GM06990 (cell line): ENCODE measurements at regions not wholly inside any gene's neighbourhood (a gene's known extent, or its start where the extent isn't known, plus 50 kb on each side); places are given as distances from the start of the nearest gene placed in this dataset.
"Not testable (repeated sequence)": the region's sequence is repeated elsewhere in the genome, so short reads cannot be mapped to it uniquely, and the experiment has no call there.

ENCODE experiments used
- DNase-seq: peaks from one replicate; pipeline ENCODE4 v3.0.0-alpha.2; 2011; ENCODE audit not compliant: insufficient read length; ENCODE audit errors: extremely low read depth
- H3K27me3 ChIP-seq: replicated peaks from 2 replicates; pipeline ENCODE4 v1.6.0; 2011; ENCODE audit warnings: low read length; ENCODE audit not compliant: control insufficient read depth, insufficient read depth
- H3K36me3 ChIP-seq: 2 replicates; pipeline ENCODE4 v1.5.1; 2011; ENCODE audit warnings: low read length; ENCODE audit not compliant: control insufficient read depth, insufficient read depth
- H3K4me3 ChIP-seq: replicated peaks from 2 replicates; pipeline ENCODE4 v1.5.1; 2011; ENCODE audit warnings: low read depth, mild to moderate bottlenecking, control low read depth, low read length
- TF ChIP-seq, protein P1 (sequence below): IDR thresholded peaks from 2 replicates; pipeline ENCODE4 v1.5.1; 2011; ENCODE audit warnings: low read length, control low read depth, mild to moderate bottlenecking, inconsistent platforms; ENCODE audit not compliant: insufficient read depth, poor library complexity, severe bottlenecking

- TF ChIP-seq, protein P1, sequence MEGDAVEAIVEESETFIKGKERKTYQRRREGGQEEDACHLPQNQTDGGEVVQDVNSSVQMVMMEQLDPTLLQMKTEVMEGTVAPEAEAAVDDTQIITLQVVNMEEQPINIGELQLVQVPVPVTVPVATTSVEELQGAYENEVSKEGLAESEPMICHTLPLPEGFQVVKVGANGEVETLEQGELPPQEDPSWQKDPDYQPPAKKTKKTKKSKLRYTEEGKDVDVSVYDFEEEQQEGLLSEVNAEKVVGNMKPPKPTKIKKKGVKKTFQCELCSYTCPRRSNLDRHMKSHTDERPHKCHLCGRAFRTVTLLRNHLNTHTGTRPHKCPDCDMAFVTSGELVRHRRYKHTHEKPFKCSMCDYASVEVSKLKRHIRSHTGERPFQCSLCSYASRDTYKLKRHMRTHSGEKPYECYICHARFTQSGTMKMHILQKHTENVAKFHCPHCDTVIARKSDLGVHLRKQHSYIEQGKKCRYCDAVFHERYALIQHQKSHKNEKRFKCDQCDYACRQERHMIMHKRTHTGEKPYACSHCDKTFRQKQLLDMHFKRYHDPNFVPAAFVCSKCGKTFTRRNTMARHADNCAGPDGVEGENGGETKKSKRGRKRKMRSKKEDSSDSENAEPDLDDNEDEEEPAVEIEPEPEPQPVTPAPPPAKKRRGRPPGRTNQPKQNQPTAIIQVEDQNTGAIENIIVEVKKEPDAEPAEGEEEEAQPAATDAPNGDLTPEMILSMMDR, result no peak
- H3K36me3 ChIP-seq, result no peaks in the 10 kb centered on the region
- no peak for DNase-seq
- no peak overlapping the region for H3K4me3 ChIP-seq
- no peaks in the 10 kb centered on the region; the same call in 1 of the 2 replicates for H3K27me3 ChIP-seq
These were observed 212.4 kb downstream of the ANAPC1 start for GRCh38 chr2:111671426-111672150.

DNA sequence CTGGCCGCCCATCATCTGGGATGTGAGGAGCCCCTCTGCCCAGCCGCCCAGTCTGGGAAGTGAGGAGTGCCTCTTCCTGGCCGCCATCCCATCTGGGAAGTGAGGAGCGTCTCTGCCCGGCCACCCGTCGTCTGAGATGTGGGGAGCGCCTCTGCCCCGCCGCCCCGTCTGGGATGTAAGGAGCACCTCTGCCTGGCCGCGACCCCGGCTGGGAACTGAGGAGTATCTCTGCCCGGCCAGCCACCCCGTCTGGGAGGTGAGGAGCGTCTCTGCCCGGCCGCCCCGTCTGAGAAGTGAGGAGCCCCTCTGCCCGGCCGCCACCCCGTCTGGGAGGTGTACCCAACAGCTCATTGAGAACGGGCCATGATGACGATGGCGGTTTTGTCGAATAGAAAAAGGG lies 211.4 kb downstream of the ANAPC1 start:
- not testable (repeated sequence) for H3K27me3 ChIP-seq, H3K4me3 ChIP-seq, H3K36me3 ChIP-seq, DNase-seq

GRCh38 chr2:111673526-111673925 lies 210.5 kb downstream of the ANAPC1 start:
- H3K27me3 ChIP-seq, result no peaks in the 10 kb centered on the region; the same call in 1 of the 2 replicates
- TF ChIP-seq, protein P1, result no peak

DNA sequence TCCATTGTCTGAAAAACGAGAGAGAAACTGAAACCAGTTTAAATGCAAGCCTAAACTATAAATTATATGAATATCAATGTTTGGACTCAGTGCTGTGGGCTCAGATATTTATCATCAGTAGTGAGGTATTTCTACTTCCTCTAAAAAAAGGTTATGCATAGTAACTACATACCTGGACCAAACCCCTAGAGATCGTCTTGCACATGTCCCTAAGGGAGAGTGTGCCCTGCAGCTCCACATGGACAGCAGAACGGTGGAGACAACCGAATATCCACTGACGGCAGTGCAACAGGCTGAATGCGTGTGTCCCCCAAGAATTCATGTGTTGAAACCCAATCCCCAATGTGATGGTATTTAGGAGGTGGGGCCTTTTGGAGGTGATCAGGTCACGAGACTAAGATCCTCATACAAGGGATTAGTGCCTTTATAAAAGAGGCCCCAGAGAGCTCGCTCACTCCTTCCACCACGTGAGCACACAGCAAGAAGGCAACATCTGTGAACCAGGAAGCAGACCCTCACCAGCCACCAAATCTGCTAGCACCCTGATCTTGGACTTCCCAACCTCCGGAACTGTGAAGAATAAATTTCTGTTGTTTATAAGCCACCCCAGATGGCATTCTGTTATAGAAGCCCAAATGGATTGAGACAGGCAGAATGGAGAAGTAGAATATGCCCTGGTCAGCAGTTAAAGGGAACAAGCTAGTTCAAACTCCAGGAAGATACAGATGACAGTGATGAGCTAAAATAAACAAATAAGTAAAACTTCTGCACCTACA lies 208.4 kb downstream of the ANAPC1 start:
- Histone ChIP-seq H3K27me3 (peaks cover 1% of the 10 kb centered on the region; the same call in 1 of the 2 replicates), H3K36me3 (no peaks in the 10 kb centered on the region), H3K4me3 (no peak overlapping the region)
- TF ChIP-seq, protein P1, result no peak
- DNase-seq, result no peak

More at GRCh38 chr2:111673526-111673925, 210.5 kb downstream of the ANAPC1 start:
- no peak overlapping the region for H3K4me3 ChIP-seq
- H3K36me3 ChIP-seq, result no peaks in the 10 kb centered on the region
- no peak for DNase-seq

- TF ChIP-seq, protein P1, result no peak
- H3K27me3 ChIP-seq, result peaks cover 1% of the 10 kb centered on the region; the same call in 1 of the 2 replicates
- H3K36me3 ChIP-seq, result no peaks in the 10 kb centered on the region
- no peak for DNase-seq
- H3K4me3 ChIP-seq, result no peak overlapping the region
These were observed 207.6 kb downstream of the ANAPC1 start for GRCh38 chr2:111676291-111676822.

DNA sequence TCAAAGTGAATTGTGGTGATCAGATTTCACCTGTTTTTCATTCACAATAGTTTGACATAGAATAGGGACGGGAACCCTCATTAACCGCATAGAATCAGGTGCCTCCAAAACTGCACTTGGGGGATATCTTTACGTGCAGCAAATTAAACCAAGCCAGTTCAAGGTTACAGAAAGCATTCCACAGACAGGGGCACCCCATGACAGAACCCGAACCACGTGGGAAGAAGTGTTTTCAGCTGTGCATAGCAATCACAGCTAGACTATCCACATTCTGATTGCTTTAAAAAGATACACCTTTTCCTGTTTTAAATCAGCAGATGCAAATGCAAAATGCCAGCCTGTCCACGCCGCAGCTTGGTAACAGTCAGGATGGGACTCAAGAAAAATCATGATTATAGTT lies 205.8 kb downstream of the ANAPC1 start:
- no peak for DNase-seq
- H3K36me3 ChIP-seq, result no peaks in the 10 kb centered on the region
- H3K27me3 ChIP-seq, result peaks cover 1% of the 10 kb centered on the region; the same call in 1 of the 2 replicates
- TF ChIP-seq, protein P1, result no peak
- H3K4me3 ChIP-seq, result no peak overlapping the region
